Panc1 (cell line): ENCODE measurements at regions not wholly inside any gene's neighbourhood (a gene's known extent, or its start where the extent isn't known, plus 50 kb on each side); places are given as distances from the start of the nearest gene placed in this dataset.

Experiments
- CTCF ChIP-seq: fragments of 450-650 bp; IDR thresholded peaks from 2 replicates; pipeline ENCODE4 v1.5.1; 2017; ENCODE audit warnings: mild to moderate bottlenecking
- POLR2AphosphoS5 ChIP-seq: IDR thresholded peaks from 2 replicates; pipeline ENCODE4 v1.6.1; 2012; ENCODE audit warnings: mild to moderate bottlenecking, low read depth, low read length, moderate library complexity
- REST ChIP-seq, 2 experiments: IDR thresholded peaks; 2 replicates each; pipeline ENCODE4 v1.6.1; 2011 to 2012; ENCODE audit warnings: low read depth in 2 of 2, control low read depth in 1 of 2, low read length in 1 of 2, mild to moderate bottlenecking in 1 of 2, moderate library complexity in 1 of 2; ENCODE audit not compliant: insufficient read depth in 1 of 2

- TF ChIP-seq CTCF (no peak), POLR2AphosphoS5 (no peak), REST (IDR thresholded peaks at IDR 0.05; ENCODE audit: insufficient read depth in 1 of 2, low read depth in 2 of 2, low read length in 1 of 2) (no peak)
These were observed 216.4 kb downstream of the KLHL28 start for GRCh38 chr14:44745371-44745770.
